HCT116 (cell line): ENCODE measurements at regions not wholly inside any gene's neighbourhood (a gene's known extent, or its start where the extent isn't known, plus 50 kb on each side); places are given as distances from the start of the nearest gene placed in this dataset.

Experiments
- ATAC-seq: fragments of 200-7000 bp; cut with Tn5 transposase; 2 replicates; pipeline ENCODE4 v1.9.1; 2020; ENCODE audit warnings: mild to moderate bottlenecking, moderate library complexity
- BruUV-seq: library from RNA; stranded (reverse); fragments of 400-500 nt; replicated peaks from 2 replicates; lab custom pipeline; 2021; lab: Mats Ljungman, UMichigan
- CTCF ChIA-PET: fragments of 300-600 bp; sonication (Branson Sonifier 250); formaldehyde crosslinking; loops from one replicate; lab custom pipeline; 2021; ENCODE audit warnings: antibody characterized with exemption; lab: Charles Lee
- POLR2A ChIA-PET: fragments of 300-600, 350-600 bp; sonication (Branson Sonifier 250); formaldehyde crosslinking; loops from one replicate; lab custom pipeline; 2021; ENCODE audit warnings: antibody characterized with exemption; lab: Charles Lee
- RAD21 ChIA-PET, 2 experiments: fragments of 300-600 bp; sonication (Branson Sonifier 250); formaldehyde crosslinking; loops; one replicate each; lab custom pipeline; 2023; ENCODE audit warnings: low total read pairs in 2 of 2; ENCODE audit not compliant: uncharacterized antibody in 2 of 2, unreplicated experiment in 2 of 2, low non-redundant PET in 1 of 2; lab: Charles Lee
- DNase-seq: peaks from one replicate; pipeline ENCODE4 v3.0.0-alpha.2; 2010; ENCODE audit warnings: low read depth, low spot score
- H2AFZ ChIP-seq: fragments of 200-600 bp; shearing (Covaris generic), sonication (generic); 2 replicates; pipeline ENCODE4 v1.6.1; 2017; ENCODE audit warnings: low read depth, mixed run types, mixed read lengths, antibody characterized with exemption, low read length; ENCODE audit not compliant: poor library complexity, severe bottlenecking
- H3K27ac ChIP-seq: 2 replicates; pipeline ENCODE4 v1.5.1; 2012; ENCODE audit warnings: low read depth, low read length
- H3K27me3 ChIP-seq: fragments of 200-600 bp; sonication (generic); 2 replicates; pipeline ENCODE4 v1.6.1; 2016; ENCODE audit warnings: mixed run types, low read length, mixed read lengths; ENCODE audit not compliant: insufficient read depth
- H3K36me3 ChIP-seq, 2 experiments: fragments of 200-500 bp in 1 of 2; fragments of 200-600 bp in 1 of 2; sonication (Bioruptor generic) in 1 of 2; sonication (generic) in 1 of 2; 2 replicates each; pipeline versions ENCODE4 v1.5.1 to v1.6.1; 2014 to 2016; ENCODE audit warnings: low read length in 2 of 2, inconsistent platforms in 1 of 2, mixed read lengths in 1 of 2, mixed run types in 1 of 2; ENCODE audit not compliant: insufficient read depth in 2 of 2, control insufficient read depth in 1 of 2
- H3K4me1 ChIP-seq, 2 experiments: fragments of 200-600 bp in 1 of 2; sonication (generic) in 1 of 2; 2 replicates each; pipeline versions ENCODE4 v1.5.1 to v1.6.1; 2012 to 2017; ENCODE audit warnings: low read length in 2 of 2, inconsistent platforms in 1 of 2, mild to moderate bottlenecking in 1 of 2, mixed read lengths in 1 of 2, mixed run types in 1 of 2, moderate library complexity in 1 of 2; ENCODE audit not compliant: insufficient read depth in 2 of 2, control insufficient read depth in 1 of 2
- H3K4me2 ChIP-seq: fragments of 200-600 bp; sonication (generic); 2 replicates; pipeline ENCODE4 v1.6.1; 2017; ENCODE audit warnings: mixed run types, low read length, mixed read lengths
- H3K4me3 ChIP-seq, 2 experiments: fragments of 200-600 bp in 1 of 2; sonication (generic) in 1 of 2; replicated peaks in 1 of 2; 2 replicates each; pipeline ENCODE4 v1.5.1; 2011 to 2016; ENCODE audit warnings: low read length in 2 of 2, control low read depth in 1 of 2, low read depth in 1 of 2, mild to moderate bottlenecking in 1 of 2, mixed read lengths in 1 of 2, mixed run types in 1 of 2
- H3K79me2 ChIP-seq: fragments of 200-600 bp; sonication (generic); 2 replicates; pipeline ENCODE4 v1.6.1; 2017; ENCODE audit warnings: mild to moderate bottlenecking, mixed run types, low read length, moderate library complexity, mixed read lengths; ENCODE audit not compliant: insufficient read depth
- H3K9ac ChIP-seq: fragments of 200-600 bp; sonication (generic); 2 replicates; pipeline ENCODE4 v1.6.1; 2016; ENCODE audit warnings: low read length, mixed read lengths
- H3K9me2 ChIP-seq: fragments of 200-600 bp; sonication (generic), shearing (Covaris generic); 2 replicates; pipeline ENCODE4 v1.6.1; 2017; ENCODE audit warnings: mixed run types, mild to moderate bottlenecking, moderate library complexity; ENCODE audit not compliant: insufficient read depth
- H3K9me3 ChIP-seq, 2 experiments: fragments of 200-500 bp in 1 of 2; fragments of 200-600 bp in 1 of 2; sonication (Bioruptor generic) in 1 of 2; sonication (generic) in 1 of 2; 2 replicates each; pipeline ENCODE4 v1.6.1; 2014 to 2017; ENCODE audit warnings: low read length in 2 of 2, mixed read lengths in 2 of 2, inconsistent platforms in 1 of 2, low read depth in 1 of 2, mild to moderate bottlenecking in 1 of 2, mixed run types in 1 of 2, moderate library complexity in 1 of 2; ENCODE audit not compliant: control insufficient read depth in 1 of 2, insufficient read depth in 1 of 2
- H4K20me1 ChIP-seq: fragments of 200-600 bp; sonication (generic), shearing (Covaris generic); 2 replicates; pipeline ENCODE4 v1.6.1; 2017; ENCODE audit warnings: mixed run types, mild to moderate bottlenecking, moderate library complexity; ENCODE audit not compliant: insufficient read depth
- CBX3 ChIP-seq: IDR thresholded peaks from 2 replicates; pipeline ENCODE4 v1.6.1; 2012; ENCODE audit warnings: low read depth
- EGR1 ChIP-seq: IDR thresholded peaks from 2 replicates; pipeline ENCODE4 v1.6.1; 2012; ENCODE audit warnings: low read depth
- ELF1 ChIP-seq: IDR thresholded peaks from 2 replicates; pipeline ENCODE4 v1.6.1; 2012; ENCODE audit warnings: low read depth, borderline replicate concordance
- JUND ChIP-seq: IDR thresholded peaks from 2 replicates; pipeline ENCODE4 v1.6.1; 2012
- POLR2A ChIP-seq: IDR thresholded peaks from 2 replicates; pipeline ENCODE4 v1.7.0; 2011; ENCODE audit warnings: borderline replicate concordance; ENCODE audit not compliant: insufficient read depth, insufficient read length; ENCODE audit errors: extremely low read depth
- POLR2AphosphoS5 ChIP-seq: IDR thresholded peaks from 2 replicates; pipeline ENCODE4 v1.6.1; 2011; ENCODE audit warnings: mild to moderate bottlenecking, low read depth, low read length, moderate library complexity
- REST ChIP-seq: IDR thresholded peaks from 2 replicates; pipeline ENCODE4 v1.6.1; 2012; ENCODE audit warnings: low read depth
- SIN3A ChIP-seq: IDR thresholded peaks from 2 replicates; pipeline ENCODE4 v1.6.1; 2012; ENCODE audit warnings: low read depth
- SRF ChIP-seq: IDR thresholded peaks from 2 replicates; pipeline ENCODE4 v1.6.1; 2012; ENCODE audit warnings: low read depth
- TCF7L2 ChIP-seq: IDR thresholded peaks from 2 replicates; pipeline ENCODE4 v1.7.0; 2011; ENCODE audit warnings: borderline replicate concordance, inconsistent platforms; ENCODE audit not compliant: insufficient read depth, insufficient read length; ENCODE audit errors: extremely low read depth
- ZBTB33 ChIP-seq: IDR thresholded peaks from 2 replicates; pipeline ENCODE4 v1.6.1; 2011; ENCODE audit warnings: mild to moderate bottlenecking, low read length, moderate library complexity; ENCODE audit not compliant: insufficient replicate concordance; ENCODE audit errors: extremely low read depth
- ZNF274 ChIP-seq: fragments of 200-500 bp; sonication (Bioruptor generic); IDR thresholded peaks from 2 replicates; pipeline ENCODE4 v1.6.1; 2014; ENCODE audit warnings: mild to moderate bottlenecking, low read depth, low read length, inconsistent platforms
- intact Hi-C: fragments of 100-400 bp; cut with micrococcal nuclease; formaldehyde crosslinking; loops from 2 replicates; pipeline ENCODE4 v1.10.0; 2022
- TF ChIP-seq, protein P1 (sequence below), 3 experiments: fragments of 200-600 bp in 1 of 3; sonication (generic) in 1 of 3; IDR thresholded peaks in 2 of 3; conservative IDR thresholded peaks in 1 of 3; 2 replicates each; pipeline ENCODE4 v1.5.1; 2012 to 2017; ENCODE audit warnings: low read depth in 2 of 3, low read length in 2 of 3, antibody characterized with exemption in 1 of 3, borderline replicate concordance in 1 of 3, control low read depth in 1 of 3, mild to moderate bottlenecking in 1 of 3, mixed read lengths in 1 of 3, mixed run types in 1 of 3, moderate library complexity in 1 of 3; ENCODE audit not compliant: insufficient read depth in 1 of 3
- TF ChIP-seq, protein P2 (sequence below): IDR thresholded peaks from 2 replicates; pipeline ENCODE4 v1.6.1; 2012

GRCh38 chr10:57948796-57949195 lies 318.9 kb downstream of the IPMK start:
- Histone ChIP-seq H3K9me3 (no peaks in the 10 kb centered on the region), H4K20me1 (no peaks in the 10 kb centered on the region), H3K9ac (no peak overlapping the region), H3K4me1 (no peaks in the 10 kb centered on the region), H3K9me2 (no peaks in the 10 kb centered on the region), H2AFZ (no peak overlapping the region), H3K36me3 (no peaks in the 10 kb centered on the region), H3K79me2 (no peaks in the 10 kb centered on the region), H3K27ac (no peak overlapping the region), H3K4me3 (no peak overlapping the region), H3K27me3 (no peaks in the 10 kb centered on the region), H3K4me2 (no peak overlapping the region)
- ATAC-seq (no peak), DNase-seq (no peak)
- no TSS peak for BruUV-seq
- intact Hi-C loops: no loop called here
- TF ChIP-seq CBX3: no peak
- TF ChIP-seq, protein P1, sequence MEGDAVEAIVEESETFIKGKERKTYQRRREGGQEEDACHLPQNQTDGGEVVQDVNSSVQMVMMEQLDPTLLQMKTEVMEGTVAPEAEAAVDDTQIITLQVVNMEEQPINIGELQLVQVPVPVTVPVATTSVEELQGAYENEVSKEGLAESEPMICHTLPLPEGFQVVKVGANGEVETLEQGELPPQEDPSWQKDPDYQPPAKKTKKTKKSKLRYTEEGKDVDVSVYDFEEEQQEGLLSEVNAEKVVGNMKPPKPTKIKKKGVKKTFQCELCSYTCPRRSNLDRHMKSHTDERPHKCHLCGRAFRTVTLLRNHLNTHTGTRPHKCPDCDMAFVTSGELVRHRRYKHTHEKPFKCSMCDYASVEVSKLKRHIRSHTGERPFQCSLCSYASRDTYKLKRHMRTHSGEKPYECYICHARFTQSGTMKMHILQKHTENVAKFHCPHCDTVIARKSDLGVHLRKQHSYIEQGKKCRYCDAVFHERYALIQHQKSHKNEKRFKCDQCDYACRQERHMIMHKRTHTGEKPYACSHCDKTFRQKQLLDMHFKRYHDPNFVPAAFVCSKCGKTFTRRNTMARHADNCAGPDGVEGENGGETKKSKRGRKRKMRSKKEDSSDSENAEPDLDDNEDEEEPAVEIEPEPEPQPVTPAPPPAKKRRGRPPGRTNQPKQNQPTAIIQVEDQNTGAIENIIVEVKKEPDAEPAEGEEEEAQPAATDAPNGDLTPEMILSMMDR (IDR thresholded peaks at IDR 0.05 in 2 of 3, conservative IDR thresholded peaks at IDR 0.05 in 1 of 3; ENCODE audit: borderline replicate concordance in 1 of 3, insufficient read depth in 1 of 3, low read depth in 2 of 3, low read length in 2 of 3): no peak
- TF ChIP-seq SRF: no peak
- TF ChIP-seq SIN3A: no peak
- TF ChIP-seq ZNF274: no peak
- TF ChIP-seq JUND: no peak
- TF ChIP-seq TCF7L2: no peak
- TF ChIP-seq POLR2A: no peak
- no peak for TF ChIP-seq ELF1
- TF ChIP-seq, protein P2, sequence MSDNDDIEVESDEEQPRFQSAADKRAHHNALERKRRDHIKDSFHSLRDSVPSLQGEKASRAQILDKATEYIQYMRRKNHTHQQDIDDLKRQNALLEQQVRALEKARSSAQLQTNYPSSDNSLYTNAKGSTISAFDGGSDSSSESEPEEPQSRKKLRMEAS: no peak
- no peak for TF ChIP-seq ZBTB33
- no peak for TF ChIP-seq EGR1
- TF ChIP-seq REST: no peak
- no peak for TF ChIP-seq POLR2AphosphoS5
- RAD21 ChIA-PET: no interaction called here
- CTCF ChIA-PET: no interaction called here
- POLR2A ChIA-PET: no interaction called here
